NCI-H2196 (cell line): ENCODE measurements at regions not wholly inside any gene's neighbourhood (a gene's known extent, or its start where the extent isn't known, plus 50 kb on each side); places are given as distances from the start of the nearest gene placed in this dataset.

Experiments used
- DNase-seq: peaks from one replicate; lab custom pipeline; 2025; ENCODE audit not compliant: unreplicated experiment; lab: John Stamatoyannopoulos, UW

DNA sequence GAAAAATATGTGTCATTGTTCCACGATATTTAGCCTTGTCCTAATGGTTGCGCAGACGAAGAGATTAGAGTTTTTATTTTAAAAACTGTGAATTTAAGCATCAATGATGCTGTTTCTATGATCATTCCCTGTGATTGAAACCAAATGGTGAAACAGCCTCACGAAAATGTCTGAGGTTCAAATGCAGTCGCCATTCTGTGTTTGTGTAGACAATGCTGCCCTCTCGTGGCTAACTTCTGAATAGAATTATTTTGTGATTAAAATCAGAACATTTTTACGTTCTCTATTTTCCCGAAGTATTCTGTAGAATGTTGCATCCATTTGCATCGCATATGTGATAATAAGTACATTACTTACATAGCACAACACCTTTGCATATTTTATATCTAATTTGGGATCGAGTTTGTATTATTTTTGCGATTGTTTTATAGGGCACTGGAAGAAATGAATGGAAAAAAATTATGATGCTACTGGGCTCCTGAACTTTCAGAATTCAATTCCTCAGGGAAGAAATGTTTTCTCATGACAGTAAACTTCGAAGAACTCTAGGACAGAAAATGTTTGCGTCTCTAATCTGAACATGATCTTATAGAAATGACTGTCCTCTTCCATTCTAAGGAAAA, 54.8 kb upstream of the CREB1 start:
- DNase-seq = peak; percentile 77

DNA sequence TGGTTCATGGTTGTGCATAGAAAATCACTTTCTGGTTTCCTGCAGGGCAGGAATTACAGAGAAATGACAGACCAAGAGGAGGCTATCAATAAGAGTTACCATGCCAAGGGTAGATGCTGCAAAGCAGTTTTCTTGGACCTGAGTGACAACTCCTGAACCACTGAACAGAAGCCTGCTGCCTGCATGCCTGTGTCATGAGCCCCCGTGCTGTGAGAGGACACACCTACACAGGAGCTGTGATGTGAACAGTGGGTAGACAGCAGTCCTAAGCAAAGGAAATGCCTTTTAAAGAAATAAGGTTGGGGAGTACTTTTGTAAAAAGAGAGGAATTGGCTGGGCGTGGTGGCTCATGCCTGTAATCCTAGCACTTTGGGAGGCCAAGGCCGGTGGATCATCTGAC, 54.2 kb upstream of the CREB1 start:
- no peak for DNase-seq

DNA sequence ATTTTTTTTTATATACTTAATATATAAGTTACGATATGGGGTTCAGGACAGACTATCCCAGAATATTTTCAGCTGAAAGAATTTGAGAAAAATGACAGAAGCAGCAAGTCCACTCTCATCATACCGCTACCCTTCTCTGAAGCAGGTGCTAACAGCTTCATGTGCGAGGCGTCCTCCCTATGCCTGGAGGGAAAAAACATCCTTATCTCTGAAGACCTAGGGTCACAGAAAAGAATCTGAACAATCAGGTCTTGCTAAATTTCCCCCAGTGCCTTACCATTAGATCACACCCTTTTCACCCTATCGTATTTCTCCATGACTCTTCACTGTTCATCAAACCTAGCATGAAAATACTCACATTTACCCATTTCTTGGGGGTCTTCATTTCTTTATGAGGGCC, 51.9 kb upstream of the CREB1 start:
- DNase-seq = no peak

DNA sequence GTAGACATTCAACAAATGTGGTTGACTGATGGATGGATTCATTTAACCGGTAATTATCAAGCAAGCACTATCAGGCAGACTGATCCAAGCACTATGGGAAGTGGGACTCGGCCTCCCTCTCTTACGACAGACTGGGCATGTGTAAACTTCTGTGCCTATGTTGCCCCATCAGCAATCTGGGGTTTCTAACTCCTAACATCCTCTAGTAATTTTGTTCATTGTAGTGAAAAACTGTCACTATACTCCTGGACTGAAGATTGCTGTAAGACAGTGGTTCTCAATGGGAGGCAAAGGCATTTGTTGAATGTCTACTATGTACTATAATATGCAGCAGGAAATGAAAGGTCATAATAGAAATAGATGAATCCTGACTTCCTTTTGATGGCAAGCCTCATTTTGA, 51.2 kb upstream of the CREB1 start:
- no peak for DNase-seq

DNA sequence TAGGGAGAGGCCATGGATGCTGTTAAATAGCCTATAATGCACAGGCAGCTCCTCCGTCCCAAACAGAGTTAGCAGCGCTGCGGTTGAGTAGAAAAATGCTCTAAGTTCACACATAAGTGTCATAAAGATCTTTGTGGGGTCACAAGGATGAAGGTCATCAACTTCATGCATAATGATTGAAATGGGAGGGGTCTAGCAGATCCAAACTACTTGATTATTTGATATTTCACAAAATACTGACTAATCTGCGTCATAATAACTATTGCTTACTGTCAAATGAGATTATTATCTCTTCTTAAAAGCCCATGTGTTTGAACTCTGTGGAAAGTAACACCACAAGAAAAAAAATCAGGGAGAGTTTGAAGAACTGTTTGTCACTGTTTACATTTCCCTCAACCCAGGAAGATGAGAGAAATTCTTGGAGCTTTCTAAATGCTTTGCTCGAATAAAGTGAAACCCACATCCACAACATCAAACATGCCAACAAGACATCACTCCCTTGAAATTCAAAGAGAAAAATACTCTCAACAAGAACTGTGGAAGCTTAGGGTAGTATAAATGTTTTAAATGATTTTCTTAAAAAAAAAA, 50.5 kb upstream of the CREB1 start:
- no peak for DNase-seq
